ENCODE measurements at regions not wholly inside any gene's neighbourhood (a gene's known extent, or its start where the extent isn't known, plus 50 kb on each side); places are given as distances from the start of the nearest gene placed in this dataset.
"Not testable (repeated sequence)": the region's sequence is repeated elsewhere in the genome, so short reads cannot be mapped to it uniquely, and the experiment has no call there.

- DNase-seq (ENCODE audit: insufficient read length, low spot score, missing footprints): no peak
- no peaks in the 10 kb centered on the region for H3K27me3 ChIP-seq (ENCODE audit: insufficient read depth, low read length)
- H3K79me2 ChIP-seq (ENCODE audit: insufficient read depth, low read length): no peaks in the 10 kb centered on the region
- H4K20me1 ChIP-seq (ENCODE audit: insufficient read depth, low read length): no peaks in the 10 kb centered on the region
- H3K4me2 ChIP-seq (ENCODE audit: insufficient read depth, low read length): no peak overlapping the region
- no peaks in the 10 kb centered on the region for H3K9me3 ChIP-seq (ENCODE audit: low read depth, low read length)
- H3K27ac ChIP-seq (ENCODE audit: low read depth, low read length): no peak overlapping the region
- TF ChIP-seq, protein P1, sequence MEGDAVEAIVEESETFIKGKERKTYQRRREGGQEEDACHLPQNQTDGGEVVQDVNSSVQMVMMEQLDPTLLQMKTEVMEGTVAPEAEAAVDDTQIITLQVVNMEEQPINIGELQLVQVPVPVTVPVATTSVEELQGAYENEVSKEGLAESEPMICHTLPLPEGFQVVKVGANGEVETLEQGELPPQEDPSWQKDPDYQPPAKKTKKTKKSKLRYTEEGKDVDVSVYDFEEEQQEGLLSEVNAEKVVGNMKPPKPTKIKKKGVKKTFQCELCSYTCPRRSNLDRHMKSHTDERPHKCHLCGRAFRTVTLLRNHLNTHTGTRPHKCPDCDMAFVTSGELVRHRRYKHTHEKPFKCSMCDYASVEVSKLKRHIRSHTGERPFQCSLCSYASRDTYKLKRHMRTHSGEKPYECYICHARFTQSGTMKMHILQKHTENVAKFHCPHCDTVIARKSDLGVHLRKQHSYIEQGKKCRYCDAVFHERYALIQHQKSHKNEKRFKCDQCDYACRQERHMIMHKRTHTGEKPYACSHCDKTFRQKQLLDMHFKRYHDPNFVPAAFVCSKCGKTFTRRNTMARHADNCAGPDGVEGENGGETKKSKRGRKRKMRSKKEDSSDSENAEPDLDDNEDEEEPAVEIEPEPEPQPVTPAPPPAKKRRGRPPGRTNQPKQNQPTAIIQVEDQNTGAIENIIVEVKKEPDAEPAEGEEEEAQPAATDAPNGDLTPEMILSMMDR (IDR thresholded peaks at IDR 0.05; ENCODE audit: extremely low read depth, low read depth, low read length): no peak
- H3K4me1 ChIP-seq (ENCODE audit: insufficient read depth, low read length): no peaks in the 10 kb centered on the region
- H2AFZ ChIP-seq (ENCODE audit: low read length): no peak overlapping the region
- H3K4me3 ChIP-seq (ENCODE audit: insufficient read depth, low read length): no peak overlapping the region
- H3K36me3 ChIP-seq (ENCODE audit: insufficient read depth, low read length): no peaks in the 10 kb centered on the region
Observed at GRCh38 chr13:18212873-18213272, 968.8 kb downstream of the TUBA3C start.

GRCh38 chr13:18211752-18212560 lies 969.7 kb downstream of the TUBA3C start:
- H3K4me1 ChIP-seq (ENCODE audit: insufficient read depth, low read length); H3K9me3 ChIP-seq (ENCODE audit: low read depth, low read length); H3K4me3 ChIP-seq (ENCODE audit: insufficient read depth, low read length); H3K4me2 ChIP-seq (ENCODE audit: insufficient read depth, low read length); H4K20me1 ChIP-seq (ENCODE audit: insufficient read depth, low read length); DNase-seq (ENCODE audit: insufficient read length, low spot score, missing footprints); H3K27ac ChIP-seq (ENCODE audit: low read depth, low read length); H2AFZ ChIP-seq (ENCODE audit: low read length); H3K27me3 ChIP-seq (ENCODE audit: insufficient read depth, low read length); H3K79me2 ChIP-seq (ENCODE audit: insufficient read depth, low read length); H3K36me3 ChIP-seq (ENCODE audit: insufficient read depth, low read length): not testable (repeated sequence)

DNA sequence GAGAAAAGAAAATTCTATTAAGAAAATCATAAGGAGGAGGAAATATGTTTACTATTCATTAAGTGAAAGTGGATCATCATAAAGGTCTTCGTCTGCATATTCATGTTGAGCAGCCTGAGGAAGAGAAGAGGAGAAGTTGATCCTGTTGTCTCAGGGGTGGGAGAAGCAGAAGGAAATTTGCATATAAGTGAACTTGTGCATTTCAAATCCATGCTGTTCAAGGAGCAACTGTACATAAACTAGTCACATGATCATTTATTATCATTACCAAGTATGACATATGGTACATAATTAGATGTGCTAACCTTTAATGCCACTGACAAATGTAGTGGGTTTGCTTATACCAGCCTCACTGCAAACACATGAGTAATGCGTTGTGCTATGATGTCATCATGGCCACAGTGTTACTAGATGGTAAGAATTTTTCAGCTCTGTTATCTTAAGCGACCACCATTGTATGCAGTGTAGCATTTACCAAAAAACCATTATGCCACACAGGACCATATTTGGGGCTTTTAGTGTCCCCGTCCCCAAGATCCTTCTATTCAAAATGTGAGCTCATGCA lies 976.9 kb downstream of the TUBA3C start:
- H3K36me3 ChIP-seq (ENCODE audit: insufficient read depth, low read length): not testable (repeated sequence)

DNA sequence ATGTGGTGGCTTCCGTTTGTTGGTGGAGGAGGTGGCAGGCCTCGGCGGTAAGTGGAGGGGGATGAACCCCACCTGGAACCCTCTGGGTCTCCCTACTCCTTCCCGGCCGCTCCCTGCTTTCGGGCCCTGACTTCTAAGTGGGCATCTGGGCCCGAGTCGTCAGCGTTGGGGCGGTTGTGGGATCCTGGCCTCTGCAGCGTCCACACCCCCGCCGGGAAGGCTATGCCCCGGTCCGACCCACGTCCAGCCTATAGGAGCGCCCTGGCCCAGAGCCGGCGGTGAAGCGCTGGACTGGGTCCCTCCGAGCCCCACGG lies 986.3 kb downstream of the TUBA3C start:
- DNase-seq (ENCODE audit: insufficient read length, low spot score, missing footprints); H3K27me3 ChIP-seq (ENCODE audit: insufficient read depth, low read length); H3K27ac ChIP-seq (ENCODE audit: low read depth, low read length); H4K20me1 ChIP-seq (ENCODE audit: insufficient read depth, low read length); H3K4me1 ChIP-seq (ENCODE audit: insufficient read depth, low read length); H3K79me2 ChIP-seq (ENCODE audit: insufficient read depth, low read length); H2AFZ ChIP-seq (ENCODE audit: low read length); H3K4me2 ChIP-seq (ENCODE audit: insufficient read depth, low read length); H3K36me3 ChIP-seq (ENCODE audit: insufficient read depth, low read length); H3K4me3 ChIP-seq (ENCODE audit: insufficient read depth, low read length); H3K9me3 ChIP-seq (ENCODE audit: low read depth, low read length): not testable (repeated sequence)

More for the DNA sequence above, 976.9 kb downstream of the TUBA3C start:
- not testable (repeated sequence) for H3K27me3 ChIP-seq (ENCODE audit: insufficient read depth, low read length); DNase-seq (ENCODE audit: insufficient read length, low spot score, missing footprints); H3K79me2 ChIP-seq (ENCODE audit: insufficient read depth, low read length); H3K27ac ChIP-seq (ENCODE audit: low read depth, low read length); H3K4me2 ChIP-seq (ENCODE audit: insufficient read depth, low read length); H4K20me1 ChIP-seq (ENCODE audit: insufficient read depth, low read length); H3K4me1 ChIP-seq (ENCODE audit: insufficient read depth, low read length); H3K9me3 ChIP-seq (ENCODE audit: low read depth, low read length); H3K4me3 ChIP-seq (ENCODE audit: insufficient read depth, low read length); H2AFZ ChIP-seq (ENCODE audit: low read length)

DNA sequence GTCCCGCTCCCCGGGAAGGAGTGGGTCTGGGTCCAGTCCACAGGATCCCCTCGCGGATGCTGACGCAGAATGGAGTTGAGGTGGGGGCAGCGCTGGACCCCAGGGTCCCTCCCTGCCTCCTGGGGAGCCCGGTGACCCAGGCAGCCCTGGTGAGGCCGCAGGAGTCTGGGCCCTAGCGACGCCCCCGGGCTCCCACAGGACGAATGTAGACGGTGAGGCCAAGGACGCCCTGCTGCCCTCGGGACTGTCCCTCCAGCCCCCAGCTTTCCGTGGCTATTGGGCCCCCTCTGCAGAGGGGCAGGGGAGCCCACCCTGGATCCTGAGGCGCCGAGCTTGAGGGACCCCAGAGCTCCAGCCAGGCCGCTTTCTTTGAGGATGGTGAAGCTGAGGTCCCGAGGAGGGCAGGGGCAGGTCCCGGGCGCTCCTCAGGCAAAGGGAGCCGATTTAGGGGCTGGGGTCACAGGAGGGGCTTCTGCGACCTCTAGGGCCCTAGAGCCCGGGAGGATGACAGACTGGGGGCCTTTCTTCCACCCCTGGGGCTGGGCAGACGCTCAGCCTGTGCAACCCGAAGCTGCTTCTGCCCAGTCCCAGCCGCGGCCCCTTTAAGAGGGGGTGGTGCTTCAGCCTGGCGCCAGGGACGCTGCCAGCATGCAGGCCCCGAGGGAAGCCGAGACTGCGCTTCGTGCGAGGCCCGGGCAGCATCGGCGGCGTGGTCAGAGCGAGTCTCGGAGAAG lies 986.8 kb downstream of the TUBA3C start:
- not testable (repeated sequence) for H3K27me3 ChIP-seq (ENCODE audit: insufficient read depth, low read length); H3K36me3 ChIP-seq (ENCODE audit: insufficient read depth, low read length); H3K4me3 ChIP-seq (ENCODE audit: insufficient read depth, low read length); H3K4me2 ChIP-seq (ENCODE audit: insufficient read depth, low read length); H3K79me2 ChIP-seq (ENCODE audit: insufficient read depth, low read length); H3K4me1 ChIP-seq (ENCODE audit: insufficient read depth, low read length); H4K20me1 ChIP-seq (ENCODE audit: insufficient read depth, low read length); DNase-seq (ENCODE audit: insufficient read length, low spot score, missing footprints); H3K27ac ChIP-seq (ENCODE audit: low read depth, low read length); H3K9me3 ChIP-seq (ENCODE audit: low read depth, low read length); H2AFZ ChIP-seq (ENCODE audit: low read length)

DNA sequence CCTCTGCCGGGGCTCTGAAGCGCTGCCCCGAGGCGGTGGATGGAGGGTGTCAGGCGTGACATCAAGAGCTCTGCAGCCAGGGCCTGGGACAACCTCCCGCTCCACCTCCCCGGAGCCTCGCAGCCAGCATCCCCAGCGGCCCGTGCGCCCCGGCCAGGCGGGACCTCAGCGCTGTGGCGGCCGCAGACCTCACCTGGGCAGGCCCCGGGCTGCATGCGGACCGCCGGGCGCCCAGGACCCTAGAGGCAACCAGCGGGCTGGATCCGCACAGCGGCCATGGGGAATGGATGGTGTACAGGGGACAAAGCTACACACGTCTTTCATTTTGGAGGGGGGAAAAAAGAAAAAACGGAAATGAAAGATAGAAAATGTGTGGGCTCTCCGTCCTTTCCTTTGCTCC lies 987.5 kb downstream of the TUBA3C start:
- H3K4me1 ChIP-seq (ENCODE audit: insufficient read depth, low read length); H4K20me1 ChIP-seq (ENCODE audit: insufficient read depth, low read length); H3K4me3 ChIP-seq (ENCODE audit: insufficient read depth, low read length); H3K79me2 ChIP-seq (ENCODE audit: insufficient read depth, low read length); H3K36me3 ChIP-seq (ENCODE audit: insufficient read depth, low read length); DNase-seq (ENCODE audit: insufficient read length, low spot score, missing footprints); H3K27ac ChIP-seq (ENCODE audit: low read depth, low read length); H3K4me2 ChIP-seq (ENCODE audit: insufficient read depth, low read length); H2AFZ ChIP-seq (ENCODE audit: low read length); H3K9me3 ChIP-seq (ENCODE audit: low read depth, low read length); H3K27me3 ChIP-seq (ENCODE audit: insufficient read depth, low read length): not testable (repeated sequence)

Measured in osteoblast (primary cell).